Coronary artery (tissue), 2 donors: ENCODE measurements at regions not wholly inside any gene's neighbourhood (a gene's known extent, or its start where the extent isn't known, plus 50 kb on each side); places are given as distances from the start of the nearest gene placed in this dataset.
"Not testable (repeated sequence)": the region's sequence is repeated elsewhere in the genome, so short reads cannot be mapped to it uniquely, and the experiment has no call there.

Source experiments
- DNase-seq: peaks from one replicate; pipeline ENCODE4 v3.0.0-alpha.2; 2017; ENCODE audit warnings: low spot score
- H3K27ac ChIP-seq, 2 donors: fragments of 200-600 bp; sonication (generic); one replicate each; pipeline ENCODE4 v1.5.1; 2016 to 2019
- H3K4me3 ChIP-seq: fragments of 200-600 bp; sonication (generic); 2 replicates; pipeline ENCODE4 v1.5.1; 2016; ENCODE audit warnings: mild to moderate bottlenecking, moderate library complexity
- CTCF ChIP-seq: fragments of 200-600 bp; sonication (generic); IDR thresholded peaks from one replicate; pipeline ENCODE4 v1.5.1; 2019; ENCODE audit warnings: antibody characterized with exemption

DNA sequence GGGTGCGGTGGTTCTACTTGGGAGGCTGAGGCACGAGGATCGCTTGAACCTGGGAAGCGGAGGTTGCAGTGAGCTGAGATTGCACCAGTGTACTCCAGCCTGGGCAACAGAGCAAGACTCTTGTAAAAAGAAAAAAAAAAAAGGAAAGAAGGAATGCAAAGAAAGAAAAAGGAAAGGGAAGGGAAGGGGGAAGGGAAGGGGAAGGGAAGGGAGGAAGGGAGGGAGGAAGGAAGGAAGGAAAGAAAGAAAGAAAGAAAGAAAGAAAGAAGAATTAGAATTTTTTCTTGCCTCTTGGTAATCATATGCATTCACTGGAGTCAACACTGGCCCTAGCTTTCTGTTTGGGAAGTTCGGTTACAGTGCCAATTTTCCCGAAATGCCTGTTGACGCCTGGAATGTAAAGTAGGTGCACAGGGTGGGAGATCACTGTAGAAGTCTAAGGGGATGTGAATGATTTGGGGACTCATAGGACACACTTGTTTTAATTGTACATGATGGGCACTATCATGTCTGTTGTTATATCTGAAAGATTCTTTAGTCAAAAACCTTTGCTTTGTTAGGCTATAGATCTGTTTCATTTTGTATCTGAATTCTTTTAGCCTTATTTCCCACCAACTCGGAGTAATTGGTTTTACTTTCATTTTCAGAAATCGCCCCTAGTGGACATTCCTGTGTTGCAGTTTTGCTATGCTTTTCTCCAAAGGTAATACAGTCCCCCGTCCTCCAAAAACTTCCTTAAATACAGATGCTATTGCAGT, 59.8 kb upstream of the MORC3 start:
- H3K4me3 ChIP-seq = peak overlapping the region; percentile 69
- TF ChIP-seq CTCF = peak; percentile 81
- H3K27ac ChIP-seq = peak overlapping the region; percentile 52 to 75
- no peak for DNase-seq

- Histone ChIP-seq H3K27ac (peak overlapping the region in 1 of 2 donors; percentile 75), H3K4me3 (peak overlapping the region; percentile 69)
- DNase-seq = no peak
- TF ChIP-seq CTCF = no peak
These were observed 59.2 kb upstream of the MORC3 start for GRCh38 chr21:36260802-36261201.

DNA sequence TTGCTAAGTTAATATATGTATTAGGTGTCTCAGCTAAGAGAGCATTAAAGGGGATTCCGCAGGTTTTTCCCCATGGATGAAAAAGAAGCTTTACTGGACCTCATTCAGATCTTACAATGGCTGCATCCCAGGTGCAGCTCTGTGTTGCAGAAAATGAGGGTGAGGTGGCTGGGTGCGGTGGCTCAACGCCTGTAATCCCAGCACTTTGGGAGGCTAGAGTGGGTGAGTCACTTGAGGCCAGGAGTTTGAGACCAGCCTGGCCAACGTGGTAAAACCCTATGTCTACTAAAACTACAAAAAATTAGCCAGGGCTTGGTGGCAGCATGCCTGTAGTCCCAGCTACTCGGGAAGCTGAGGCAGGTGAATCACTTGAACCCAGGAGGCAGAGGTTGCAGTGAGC, 58.5 kb upstream of the MORC3 start:
- H3K27ac ChIP-seq = no peak overlapping the region
- no peak overlapping the region for H3K4me3 ChIP-seq
- DNase-seq = no peak
- no peak for TF ChIP-seq CTCF

DNA sequence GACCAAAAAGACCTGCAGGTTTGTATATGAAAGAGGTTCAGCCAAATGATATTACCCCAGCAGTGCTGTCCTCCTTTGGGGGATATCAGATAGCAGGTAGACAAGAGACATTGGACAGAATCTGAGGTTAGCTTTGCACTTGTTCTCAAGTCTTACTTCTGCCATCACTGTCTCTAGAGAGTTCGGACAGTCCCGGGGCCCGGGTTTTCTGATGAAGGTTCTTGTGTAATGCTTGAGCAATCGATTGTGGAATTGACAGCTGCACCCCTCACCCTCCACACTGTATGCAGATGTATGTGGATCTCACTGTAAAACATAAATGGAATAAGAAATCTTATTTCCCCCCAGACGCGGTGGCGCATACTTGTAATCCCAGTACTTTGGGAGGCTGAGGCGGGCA, 56.2 kb upstream of the MORC3 start:
- Histone ChIP-seq H3K4me3 (no peak overlapping the region), H3K27ac (no peak overlapping the region)
- DNase-seq = no peak
- TF ChIP-seq CTCF = no peak

GRCh38 chr21:36265431-36265830, 54.6 kb upstream of the MORC3 start:
- DNase-seq = no peak
- TF ChIP-seq CTCF = no peak

DNA sequence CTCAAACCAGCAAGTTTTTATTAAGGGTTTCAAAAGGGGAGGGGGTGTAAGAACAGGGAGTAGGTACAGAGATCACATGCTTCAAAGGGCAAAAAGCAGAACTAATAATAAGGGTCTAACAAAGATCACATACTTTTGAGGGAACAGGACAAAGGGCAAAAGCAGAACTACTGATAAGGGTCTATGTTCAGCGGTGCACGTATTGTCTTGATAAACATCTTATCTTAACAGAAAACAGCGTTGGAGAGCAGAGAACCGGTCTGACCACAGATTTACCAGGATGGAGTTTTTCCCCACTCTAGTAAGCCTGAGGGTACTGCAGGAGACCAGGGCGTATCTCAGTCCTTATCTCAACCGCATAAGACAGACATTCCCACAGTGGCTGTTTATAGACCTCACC, 52.2 kb upstream of the MORC3 start:
- not testable (repeated sequence) for DNase-seq

More at GRCh38 chr21:36265431-36265830, 54.6 kb upstream of the MORC3 start:
- no peak overlapping the region for H3K4me3 ChIP-seq
- no peak overlapping the region for H3K27ac ChIP-seq

DNA sequence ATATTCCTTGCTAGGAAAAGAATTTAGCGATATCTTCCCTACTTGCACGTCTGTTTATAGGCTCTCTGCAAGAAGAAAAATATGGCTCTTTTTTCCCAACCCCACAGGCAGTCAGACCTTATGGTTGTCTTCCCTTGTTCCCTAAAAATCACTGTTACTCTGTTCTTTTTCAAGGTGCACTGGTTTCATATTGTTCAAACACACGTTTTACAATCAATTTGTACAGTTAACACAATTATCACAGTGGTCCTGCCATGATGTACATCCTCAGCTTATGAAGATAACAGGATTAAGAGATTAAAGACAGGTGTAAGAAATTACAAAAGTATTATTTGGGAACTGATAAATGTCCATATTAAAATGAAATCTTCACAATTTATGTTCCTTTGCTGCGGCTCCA, 51.7 kb upstream of the MORC3 start:
- not testable (repeated sequence) for H3K4me3 ChIP-seq, DNase-seq

More for the DNA sequence above, 52.2 kb upstream of the MORC3 start:
- H3K4me3 ChIP-seq, H3K27ac ChIP-seq: not testable (repeated sequence)

More for the DNA sequence above, 51.7 kb upstream of the MORC3 start:
- not testable (repeated sequence) for H3K27ac ChIP-seq
